SK-N-SH treated with all-trans-retinoic acid at 6 μM for 48 hours (cell line): ENCODE measurements at regions not wholly inside any gene's neighbourhood (a gene's known extent, or its start where the extent isn't known, plus 50 kb on each side); places are given as distances from the start of the nearest gene placed in this dataset.

Source experiments
- BACH2 ChIP-seq: fragments of 250-450 bp; sonication (Bioruptor Pico); IDR thresholded peaks from 2 replicates; pipeline ENCODE4 v1.9.0; 2021; ENCODE audit warnings: mild to moderate bottlenecking, borderline replicate concordance
- GLIS3 ChIP-seq: fragments of 250-450 bp; sonication (Bioruptor Pico); IDR thresholded peaks from 2 replicates; pipeline ENCODE4 v1.5.0; 2020; ENCODE audit warnings: mild to moderate bottlenecking, moderate library complexity
- ZFP3 ChIP-seq: fragments of 250-450 bp; sonication (Bioruptor Pico); IDR thresholded peaks from 2 replicates; pipeline ENCODE4 v1.5.0; 2020; ENCODE audit warnings: mild to moderate bottlenecking, moderate library complexity
- ZFP30 ChIP-seq: fragments of 450-650 bp; formaldehyde crosslinking; IDR thresholded peaks from 2 replicates; pipeline ENCODE4 v1.5.0; 2022; ENCODE audit warnings: mild to moderate bottlenecking, moderate library complexity
- ZNF70 ChIP-seq: fragments of 450-650 bp; formaldehyde crosslinking; IDR thresholded peaks from 2 replicates; pipeline ENCODE4 v1.5.0; 2020; ENCODE audit warnings: mild to moderate bottlenecking, moderate library complexity
- TF ChIP-seq, protein P1 (sequence below): fragments of 250-450 bp; sonication (Bioruptor Pico); IDR thresholded peaks from 2 replicates; pipeline ENCODE4 v1.8.0; 2020; ENCODE audit warnings: mild to moderate bottlenecking, moderate library complexity, borderline replicate concordance
- TF ChIP-seq, protein P2 (sequence below): fragments of 250-450 bp; sonication (Bioruptor Pico); IDR thresholded peaks from 2 replicates; pipeline ENCODE4 v1.5.1; 2020; ENCODE audit warnings: low read depth, mild to moderate bottlenecking, moderate library complexity
- TF ChIP-seq, protein P3 (sequence below): fragments of 250-450 bp; sonication (Bioruptor Pico); IDR thresholded peaks from 2 replicates; pipeline ENCODE4 v1.8.0; 2021; ENCODE audit warnings: low read depth, mild to moderate bottlenecking, moderate library complexity, borderline replicate concordance

DNA sequence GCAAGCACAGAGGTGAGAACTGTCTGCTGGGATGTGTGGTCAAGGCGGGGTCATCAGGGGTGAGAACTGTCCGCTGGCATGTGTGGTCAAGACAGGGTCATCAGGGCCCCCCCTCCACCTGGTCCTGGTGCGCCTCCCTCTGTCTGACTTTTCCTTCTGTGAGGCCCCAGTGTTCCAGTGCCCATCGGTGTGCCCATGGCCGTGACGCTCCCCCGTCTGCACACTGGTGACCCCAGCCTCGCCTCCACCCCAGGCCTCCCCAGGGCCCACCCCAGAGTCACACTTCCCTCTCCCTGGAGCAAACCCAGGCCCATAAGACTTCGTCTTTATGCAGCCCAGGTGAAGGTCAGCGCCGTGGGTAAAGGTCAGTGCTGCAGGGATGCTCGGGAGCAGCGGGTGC is 70.1 kb upstream of the TCERG1L start:
- TF ChIP-seq GLIS3 (CRISPR knock-in tag) (no peak), ZNF70 (CRISPR knock-in tag) (no peak), BACH2 (CRISPR knock-in tag) (no peak), ZFP30 (CRISPR knock-in tag) (no peak), ZFP3 (no peak)
- TF ChIP-seq, protein P1, sequence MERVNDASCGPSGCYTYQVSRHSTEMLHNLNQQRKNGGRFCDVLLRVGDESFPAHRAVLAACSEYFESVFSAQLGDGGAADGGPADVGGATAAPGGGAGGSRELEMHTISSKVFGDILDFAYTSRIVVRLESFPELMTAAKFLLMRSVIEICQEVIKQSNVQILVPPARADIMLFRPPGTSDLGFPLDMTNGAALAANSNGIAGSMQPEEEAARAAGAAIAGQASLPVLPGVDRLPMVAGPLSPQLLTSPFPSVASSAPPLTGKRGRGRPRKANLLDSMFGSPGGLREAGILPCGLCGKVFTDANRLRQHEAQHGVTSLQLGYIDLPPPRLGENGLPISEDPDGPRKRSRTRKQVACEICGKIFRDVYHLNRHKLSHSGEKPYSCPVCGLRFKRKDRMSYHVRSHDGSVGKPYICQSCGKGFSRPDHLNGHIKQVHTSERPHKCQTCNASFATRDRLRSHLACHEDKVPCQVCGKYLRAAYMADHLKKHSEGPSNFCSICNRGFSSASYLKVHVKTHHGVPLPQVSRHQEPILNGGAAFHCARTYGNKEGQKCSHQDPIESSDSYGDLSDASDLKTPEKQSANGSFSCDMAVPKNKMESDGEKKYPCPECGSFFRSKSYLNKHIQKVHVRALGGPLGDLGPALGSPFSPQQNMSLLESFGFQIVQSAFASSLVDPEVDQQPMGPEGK (CRISPR knock-in tag): no peak
- TF ChIP-seq, protein P2, sequence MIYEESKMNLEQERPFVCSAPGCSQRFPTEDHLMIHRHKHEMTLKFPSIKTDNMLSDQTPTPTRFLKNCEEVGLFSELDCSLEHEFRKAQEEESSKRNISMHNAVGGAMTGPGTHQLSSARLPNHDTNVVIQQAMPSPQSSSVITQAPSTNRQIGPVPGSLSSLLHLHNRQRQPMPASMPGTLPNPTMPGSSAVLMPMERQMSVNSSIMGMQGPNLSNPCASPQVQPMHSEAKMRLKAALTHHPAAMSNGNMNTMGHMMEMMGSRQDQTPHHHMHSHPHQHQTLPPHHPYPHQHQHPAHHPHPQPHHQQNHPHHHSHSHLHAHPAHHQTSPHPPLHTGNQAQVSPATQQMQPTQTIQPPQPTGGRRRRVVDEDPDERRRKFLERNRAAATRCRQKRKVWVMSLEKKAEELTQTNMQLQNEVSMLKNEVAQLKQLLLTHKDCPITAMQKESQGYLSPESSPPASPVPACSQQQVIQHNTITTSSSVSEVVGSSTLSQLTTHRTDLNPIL: no peak
- TF ChIP-seq, protein P3, sequence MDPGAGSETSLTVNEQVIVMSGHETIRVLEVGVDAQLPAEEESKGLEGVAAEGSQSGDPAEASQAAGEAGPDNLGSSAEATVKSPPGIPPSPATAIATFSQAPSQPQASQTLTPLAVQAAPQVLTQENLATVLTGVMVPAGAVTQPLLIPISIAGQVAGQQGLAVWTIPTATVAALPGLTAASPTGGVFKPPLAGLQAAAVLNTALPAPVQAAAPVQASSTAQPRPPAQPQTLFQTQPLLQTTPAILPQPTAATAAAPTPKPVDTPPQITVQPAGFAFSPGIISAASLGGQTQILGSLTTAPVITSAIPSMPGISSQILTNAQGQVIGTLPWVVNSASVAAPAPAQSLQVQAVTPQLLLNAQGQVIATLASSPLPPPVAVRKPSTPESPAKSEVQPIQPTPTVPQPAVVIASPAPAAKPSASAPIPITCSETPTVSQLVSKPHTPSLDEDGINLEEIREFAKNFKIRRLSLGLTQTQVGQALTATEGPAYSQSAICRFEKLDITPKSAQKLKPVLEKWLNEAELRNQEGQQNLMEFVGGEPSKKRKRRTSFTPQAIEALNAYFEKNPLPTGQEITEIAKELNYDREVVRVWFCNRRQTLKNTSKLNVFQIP (CRISPR knock-in tag): no peak
